PC-9 (cell line): ENCODE measurements at regions not wholly inside any gene's neighbourhood (a gene's known extent, or its start where the extent isn't known, plus 50 kb on each side); places are given as distances from the start of the nearest gene placed in this dataset.

Experiments used
- CTCF ChIP-seq: fragments of 200-600 bp; sonication (generic); conservative IDR thresholded peaks from 2 replicates; pipeline ENCODE4 v1.6.1; 2017; ENCODE audit warnings: mixed run types, antibody characterized with exemption, mild to moderate bottlenecking, moderate library complexity
- EZH2 ChIP-seq: fragments of 200-600 bp; sonication (generic); IDR thresholded peaks from 2 replicates; pipeline ENCODE4 v1.8.0; 2017; ENCODE audit warnings: antibody characterized with exemption, low read depth

GRCh38 chr5:6036006-6036405 is 342.3 kb downstream of the MED10 start:
- TF ChIP-seq CTCF: no peak
- no peak for TF ChIP-seq EZH2
